ENCODE measurements at regions not wholly inside any gene's neighbourhood (a gene's known extent, or its start where the extent isn't known, plus 50 kb on each side); places are given as distances from the start of the nearest gene placed in this dataset.

GRCh38 chr4:60822986-60823385 is 377.1 kb upstream of the ADGRL3 start:
- TF ChIP-seq FOXP2 (optimal IDR thresholded peaks at IDR 0.05; ENCODE audit: borderline replicate concordance, extremely low read depth, extremely low read length, insufficient read depth) (no peak), POLR2AphosphoS5 (IDR thresholded peaks at IDR 0.05; ENCODE audit: low read depth, low read length) (no peak), REST (IDR thresholded peaks at IDR 0.05; ENCODE audit: insufficient read depth in 1 of 2, low read depth in 2 of 2, low read length in 2 of 2) (no peak), TAF1 (IDR thresholded peaks at IDR 0.05; ENCODE audit: borderline replicate concordance, insufficient read depth, low read length) (no peak)

Data from PFSK-1 (cell line).